K562 (cell line): ENCODE measurements at regions not wholly inside any gene's neighbourhood (a gene's known extent, or its start where the extent isn't known, plus 50 kb on each side); places are given as distances from the start of the nearest gene placed in this dataset.

Experiments used
- BRF1 ChIP-seq: IDR thresholded peaks from 3 replicates; pipeline ENCODE4 v1.6.1; 2011; ENCODE audit warnings: borderline replicate concordance, mild to moderate bottlenecking; ENCODE audit not compliant: insufficient read length; ENCODE audit errors: extremely low read depth
- DDX20 ChIP-seq: fragments of 450-650 bp; IDR thresholded peaks from 2 replicates; pipeline ENCODE4 v1.6.1; 2016; ENCODE audit warnings: missing genetic modification characterization, low read depth, mild to moderate bottlenecking, missing compliant biosample characterization, moderate library complexity
- ETV1 ChIP-seq: fragments of 450-650 bp; conservative IDR thresholded peaks from 2 replicates; pipeline ENCODE4 v1.6.1; 2016; ENCODE audit warnings: missing genetic modification characterization, control low read depth, low read depth, missing compliant biosample characterization
- HDAC8 ChIP-seq: fragments of 450-650 bp; IDR thresholded peaks from 2 replicates; pipeline ENCODE4 v1.6.1; 2016; ENCODE audit warnings: mild to moderate bottlenecking, missing genetic modification characterization, moderate library complexity, missing compliant biosample characterization
- HIVEP1 ChIP-seq: fragments of 250-450 bp; sonication (Bioruptor Pico); IDR thresholded peaks from 2 replicates; pipeline ENCODE4 v1.4.0; 2020; ENCODE audit warnings: mild to moderate bottlenecking
- JUN ChIP-seq, 2 experiments: sonication (generic) in 1 of 2; formaldehyde crosslinking in 1 of 2; IDR thresholded peaks; 2 replicates each; pipeline versions ENCODE4 v1.6.1 to v1.8.0; 2012 to 2022; ENCODE audit warnings: borderline replicate concordance in 2 of 2, mild to moderate bottlenecking in 2 of 2, improper control_type of control experiment in 1 of 2, low read depth in 1 of 2, low read length in 1 of 2, missing genetic modification reagents in 1 of 2
- KLF1 ChIP-seq: fragments of 450-650 bp; IDR thresholded peaks from 2 replicates; pipeline ENCODE4 v1.6.1; 2016; ENCODE audit warnings: missing genetic modification characterization, missing compliant biosample characterization
- MAFK ChIP-seq: IDR thresholded peaks from 2 replicates; pipeline ENCODE4 v1.6.1; 2011; ENCODE audit warnings: low read length, improper control_type of control experiment
- NR2C1 ChIP-seq, 2 experiments: fragments of 450-650 bp; IDR thresholded peaks; 2 replicates each; pipeline ENCODE4 v1.6.1; 2017; ENCODE audit warnings: mild to moderate bottlenecking in 2 of 2, antibody characterized with exemption in 1 of 2, inconsistent platforms in 1 of 2, missing compliant biosample characterization in 1 of 2, missing genetic modification characterization in 1 of 2
- PTBP1 ChIP-seq: fragments of 200-400 bp; formaldehyde crosslinking; IDR thresholded peaks from 2 replicates; pipeline ENCODE4 v1.6.1; 2017; ENCODE audit warnings: low read depth, low read length
- SMAD4 ChIP-seq: fragments of 250-450 bp; sonication (Bioruptor Pico); conservative IDR thresholded peaks from 2 replicates; pipeline ENCODE4 v1.8.0; 2021; ENCODE audit warnings: inconsistent platforms, mild to moderate bottlenecking, moderate library complexity
- TEAD1 ChIP-seq, 2 experiments: fragments of 450-650 bp in 1 of 2; sonication (generic) in 1 of 2; formaldehyde crosslinking; IDR thresholded peaks; 2 replicates each; pipeline versions ENCODE4 v1.4.0 to v1.8.0; 2020 to 2022; ENCODE audit warnings: mild to moderate bottlenecking in 2 of 2, missing genetic modification reagents in 1 of 2
- TEAD2 ChIP-seq: fragments of 450-650 bp; IDR thresholded peaks from 2 replicates; pipeline ENCODE4 v1.6.1; 2016; ENCODE audit warnings: missing genetic modification characterization, control low read depth, missing compliant biosample characterization
- ZNF41 ChIP-seq: fragments of 250-450 bp; sonication (Bioruptor Pico); conservative IDR thresholded peaks from 2 replicates; pipeline ENCODE4 v1.4.0; 2020; ENCODE audit warnings: mild to moderate bottlenecking
- ZNF507 ChIP-seq: conservative IDR thresholded peaks from 2 replicates; pipeline ENCODE4 v1.6.1; 2017; ENCODE audit warnings: missing genetic modification characterization, missing compliant biosample characterization
- TF ChIP-seq, protein P1 (sequence below): sonication (generic); formaldehyde crosslinking; IDR thresholded peaks from 2 replicates; pipeline ENCODE4 v1.9.0; 2022; ENCODE audit warnings: mild to moderate bottlenecking, missing genetic modification reagents
- TF ChIP-seq, protein P2 (sequence below), 2 experiments: fragments of 250-450 bp in 1 of 2; fragments of 450-650 bp in 1 of 2; sonication (Bioruptor Pico) in 1 of 2; IDR thresholded peaks; 2 replicates each; pipeline versions ENCODE4 v1.6.1 to v1.8.0; 2016 to 2021; ENCODE audit warnings: mild to moderate bottlenecking in 2 of 2, moderate library complexity in 2 of 2, missing compliant biosample characterization in 1 of 2, missing genetic modification characterization in 1 of 2
- TF ChIP-seq, protein P3 (sequence below), 3 experiments: fragments of 200-800 bp in 1 of 3; sonication (Bioruptor generic) in 1 of 3; sonication (generic) in 1 of 3; formaldehyde crosslinking in 1 of 3; IDR thresholded peaks; 2 replicates each; pipeline versions ENCODE4 v1.6.1 to v1.8.0; 2016 to 2022; ENCODE audit warnings: mild to moderate bottlenecking in 2 of 3, missing compliant biosample characterization in 2 of 3, missing genetic modification characterization in 2 of 3, missing genetic modification reagents in 1 of 3
- TF ChIP-seq, protein P4 (sequence below): fragments of 150-350 bp; conservative IDR thresholded peaks from 2 replicates; pipeline ENCODE4 v1.6.1; 2014; ENCODE audit warnings: low read length
- TF ChIP-seq, protein P5 (sequence below): fragments of 450-650 bp; IDR thresholded peaks from 2 replicates; pipeline ENCODE4 v1.6.1; 2016

DNA sequence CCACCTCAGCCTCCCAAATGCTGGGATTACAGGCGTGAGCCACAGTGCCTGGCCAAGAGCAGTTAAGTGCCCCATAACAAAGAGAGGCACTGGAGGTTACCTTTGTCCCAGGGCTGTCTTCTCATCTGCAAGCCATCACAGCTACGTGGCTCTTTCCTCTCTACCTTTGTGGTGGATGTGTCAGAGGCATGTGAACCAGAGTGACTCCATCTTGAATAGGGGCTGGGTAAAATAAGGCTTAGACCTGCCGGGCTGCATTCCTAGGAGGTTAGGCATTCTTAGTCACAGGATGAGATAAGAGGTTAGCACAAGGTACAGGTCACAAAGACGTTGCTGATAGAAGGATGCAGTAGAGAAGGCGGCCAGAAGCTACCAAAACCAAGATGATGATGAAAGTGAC, 59.4 kb upstream of the POU2F1 start (continued):
- TF ChIP-seq, protein P1, sequence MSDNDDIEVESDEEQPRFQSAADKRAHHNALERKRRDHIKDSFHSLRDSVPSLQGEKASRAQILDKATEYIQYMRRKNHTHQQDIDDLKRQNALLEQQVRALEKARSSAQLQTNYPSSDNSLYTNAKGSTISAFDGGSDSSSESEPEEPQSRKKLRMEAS (CRISPR knock-in tag) = no peak
- TF ChIP-seq TEAD1 (CRISPR knock-in tag; IDR thresholded peaks at IDR 0.05) = peak in 1 of 2 experiments; percentile 82; a peak in 2 of 4 replicates
- TF ChIP-seq ETV1 = peak; percentile 62
- TF ChIP-seq, protein P2, sequence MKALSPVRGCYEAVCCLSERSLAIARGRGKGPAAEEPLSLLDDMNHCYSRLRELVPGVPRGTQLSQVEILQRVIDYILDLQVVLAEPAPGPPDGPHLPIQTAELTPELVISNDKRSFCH (CRISPR knock-in tag; IDR thresholded peaks at IDR 0.05) = no peak
- TF ChIP-seq, protein P2 (tag; IDR thresholded peaks at IDR 0.05) = peak; percentile 94
- TF ChIP-seq, protein P3, sequence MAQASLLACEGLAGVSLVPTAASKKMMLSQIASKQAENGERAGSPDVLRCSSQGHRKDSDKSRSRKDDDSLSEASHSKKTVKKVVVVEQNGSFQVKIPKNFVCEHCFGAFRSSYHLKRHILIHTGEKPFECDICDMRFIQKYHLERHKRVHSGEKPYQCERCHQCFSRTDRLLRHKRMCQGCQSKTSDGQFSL (CRISPR knock-in tag; IDR thresholded peaks at IDR 0.05) = no peak
- TF ChIP-seq, protein P3 (tag; IDR thresholded peaks at IDR 0.05) = peak in 1 of 2 experiments; percentile 94; a peak in 2 of 4 replicates
- no peak for TF ChIP-seq JUN (IDR thresholded peaks at IDR 0.05; ENCODE audit: borderline replicate concordance, low read depth, low read length)
- no peak for TF ChIP-seq JUN (CRISPR knock-in tag; IDR thresholded peaks at IDR 0.05; ENCODE audit: borderline replicate concordance)
- TF ChIP-seq NR2C1 (IDR thresholded peaks at IDR 0.05) = no peak
- peak; percentile 84 for TF ChIP-seq NR2C1 (tag; IDR thresholded peaks at IDR 0.05)
- TF ChIP-seq ZNF507 (tag) = peak; percentile 34; the same call in 1 of the 2 replicates
- TF ChIP-seq, protein P4, sequence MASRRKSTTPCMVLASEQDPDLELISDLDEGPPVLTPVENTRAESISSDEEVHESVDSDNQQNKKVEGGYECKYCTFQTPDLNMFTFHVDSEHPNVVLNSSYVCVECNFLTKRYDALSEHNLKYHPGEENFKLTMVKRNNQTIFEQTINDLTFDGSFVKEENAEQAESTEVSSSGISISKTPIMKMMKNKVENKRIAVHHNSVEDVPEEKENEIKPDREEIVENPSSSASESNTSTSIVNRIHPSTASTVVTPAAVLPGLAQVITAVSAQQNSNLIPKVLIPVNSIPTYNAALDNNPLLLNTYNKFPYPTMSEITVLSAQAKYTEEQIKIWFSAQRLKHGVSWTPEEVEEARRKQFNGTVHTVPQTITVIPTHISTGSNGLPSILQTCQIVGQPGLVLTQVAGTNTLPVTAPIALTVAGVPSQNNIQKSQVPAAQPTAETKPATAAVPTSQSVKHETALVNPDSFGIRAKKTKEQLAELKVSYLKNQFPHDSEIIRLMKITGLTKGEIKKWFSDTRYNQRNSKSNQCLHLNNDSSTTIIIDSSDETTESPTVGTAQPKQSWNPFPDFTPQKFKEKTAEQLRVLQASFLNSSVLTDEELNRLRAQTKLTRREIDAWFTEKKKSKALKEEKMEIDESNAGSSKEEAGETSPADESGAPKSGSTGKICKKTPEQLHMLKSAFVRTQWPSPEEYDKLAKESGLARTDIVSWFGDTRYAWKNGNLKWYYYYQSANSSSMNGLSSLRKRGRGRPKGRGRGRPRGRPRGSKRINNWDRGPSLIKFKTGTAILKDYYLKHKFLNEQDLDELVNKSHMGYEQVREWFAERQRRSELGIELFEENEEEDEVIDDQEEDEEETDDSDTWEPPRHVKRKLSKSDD = no peak
- peak; percentile 70 for TF ChIP-seq TEAD2 (tag)
- TF ChIP-seq HIVEP1 (CRISPR knock-in tag) = 0 out of 2 replicates have a peak, but pooled peaks have one; percentile 40
- TF ChIP-seq KLF1 (tag) = peak; percentile 77; the same call in 1 of the 2 replicates
- TF ChIP-seq, protein P5, sequence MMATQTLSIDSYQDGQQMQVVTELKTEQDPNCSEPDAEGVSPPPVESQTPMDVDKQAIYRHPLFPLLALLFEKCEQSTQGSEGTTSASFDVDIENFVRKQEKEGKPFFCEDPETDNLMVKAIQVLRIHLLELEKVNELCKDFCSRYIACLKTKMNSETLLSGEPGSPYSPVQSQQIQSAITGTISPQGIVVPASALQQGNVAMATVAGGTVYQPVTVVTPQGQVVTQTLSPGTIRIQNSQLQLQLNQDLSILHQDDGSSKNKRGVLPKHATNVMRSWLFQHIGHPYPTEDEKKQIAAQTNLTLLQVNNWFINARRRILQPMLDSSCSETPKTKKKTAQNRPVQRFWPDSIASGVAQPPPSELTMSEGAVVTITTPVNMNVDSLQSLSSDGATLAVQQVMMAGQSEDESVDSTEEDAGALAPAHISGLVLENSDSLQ = no peak
- TF ChIP-seq SMAD4 (CRISPR knock-in tag) = peak; percentile 86
- 0 out of 2 replicates have a peak, but pooled peaks have one; percentile 59 for TF ChIP-seq ZNF41 (CRISPR knock-in tag)
- peak; percentile 84; the same call in 1 of the 2 replicates for TF ChIP-seq DDX20 (tag)
- peak; percentile 98 for TF ChIP-seq HDAC8 (tag)
- TF ChIP-seq PTBP1 = no peak
- TF ChIP-seq MAFK = no peak
- no peak for TF ChIP-seq BRF1
